ENCODE measurements at regions not wholly inside any gene's neighbourhood (a gene's known extent, or its start where the extent isn't known, plus 50 kb on each side); places are given as distances from the start of the nearest gene placed in this dataset.

DNA sequence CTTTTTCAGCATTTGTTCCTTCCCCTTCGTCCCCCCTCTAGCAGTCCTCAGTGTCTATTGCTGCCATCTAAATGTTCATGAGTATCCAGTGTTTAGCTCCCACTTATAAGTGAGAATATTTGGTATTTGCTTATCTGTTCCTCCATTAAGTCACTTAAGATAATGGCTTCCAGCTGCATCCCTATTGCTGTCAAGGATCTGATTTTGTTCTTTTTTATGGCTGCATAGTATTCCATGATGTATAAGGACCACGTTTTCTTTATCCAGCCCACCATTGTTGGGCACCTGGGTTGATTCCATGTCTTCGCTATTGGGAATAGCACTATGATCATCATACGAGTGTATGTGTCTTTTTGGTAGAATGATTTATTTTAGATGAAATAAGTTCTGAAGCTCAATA, 166.9 kb upstream of the NCK2 start:
- TF ChIP-seq, protein P1, sequence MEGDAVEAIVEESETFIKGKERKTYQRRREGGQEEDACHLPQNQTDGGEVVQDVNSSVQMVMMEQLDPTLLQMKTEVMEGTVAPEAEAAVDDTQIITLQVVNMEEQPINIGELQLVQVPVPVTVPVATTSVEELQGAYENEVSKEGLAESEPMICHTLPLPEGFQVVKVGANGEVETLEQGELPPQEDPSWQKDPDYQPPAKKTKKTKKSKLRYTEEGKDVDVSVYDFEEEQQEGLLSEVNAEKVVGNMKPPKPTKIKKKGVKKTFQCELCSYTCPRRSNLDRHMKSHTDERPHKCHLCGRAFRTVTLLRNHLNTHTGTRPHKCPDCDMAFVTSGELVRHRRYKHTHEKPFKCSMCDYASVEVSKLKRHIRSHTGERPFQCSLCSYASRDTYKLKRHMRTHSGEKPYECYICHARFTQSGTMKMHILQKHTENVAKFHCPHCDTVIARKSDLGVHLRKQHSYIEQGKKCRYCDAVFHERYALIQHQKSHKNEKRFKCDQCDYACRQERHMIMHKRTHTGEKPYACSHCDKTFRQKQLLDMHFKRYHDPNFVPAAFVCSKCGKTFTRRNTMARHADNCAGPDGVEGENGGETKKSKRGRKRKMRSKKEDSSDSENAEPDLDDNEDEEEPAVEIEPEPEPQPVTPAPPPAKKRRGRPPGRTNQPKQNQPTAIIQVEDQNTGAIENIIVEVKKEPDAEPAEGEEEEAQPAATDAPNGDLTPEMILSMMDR (IDR thresholded peaks at IDR 0.05; ENCODE audit: low read depth, low read length): no peak
- H3K9me3 ChIP-seq (ENCODE audit: control insufficient read depth, insufficient read depth, low read length): no peaks in the 10 kb centered on the region
- H3K27me3 ChIP-seq (ENCODE audit: control insufficient read depth, insufficient read depth, low read length): peaks cover 11% of the 10 kb centered on the region
- DNase-seq (ENCODE audit: low read depth, low spot score): no peak
- ChIA-PET CTCF (interaction anchor here (0.6 to 1.5 kb wide), 2 partner anchors 233 to 515 kb away, joined by 4 to 5 read pairs; no protein-coding TSS in a partner anchor), POLR2A (no interaction called here)
- H3K27ac ChIP-seq (ENCODE audit: low read depth, low read length): no peak overlapping the region
- no peak overlapping the region for H3K4me3 ChIP-seq (ENCODE audit: low read depth, low read length)

DNA sequence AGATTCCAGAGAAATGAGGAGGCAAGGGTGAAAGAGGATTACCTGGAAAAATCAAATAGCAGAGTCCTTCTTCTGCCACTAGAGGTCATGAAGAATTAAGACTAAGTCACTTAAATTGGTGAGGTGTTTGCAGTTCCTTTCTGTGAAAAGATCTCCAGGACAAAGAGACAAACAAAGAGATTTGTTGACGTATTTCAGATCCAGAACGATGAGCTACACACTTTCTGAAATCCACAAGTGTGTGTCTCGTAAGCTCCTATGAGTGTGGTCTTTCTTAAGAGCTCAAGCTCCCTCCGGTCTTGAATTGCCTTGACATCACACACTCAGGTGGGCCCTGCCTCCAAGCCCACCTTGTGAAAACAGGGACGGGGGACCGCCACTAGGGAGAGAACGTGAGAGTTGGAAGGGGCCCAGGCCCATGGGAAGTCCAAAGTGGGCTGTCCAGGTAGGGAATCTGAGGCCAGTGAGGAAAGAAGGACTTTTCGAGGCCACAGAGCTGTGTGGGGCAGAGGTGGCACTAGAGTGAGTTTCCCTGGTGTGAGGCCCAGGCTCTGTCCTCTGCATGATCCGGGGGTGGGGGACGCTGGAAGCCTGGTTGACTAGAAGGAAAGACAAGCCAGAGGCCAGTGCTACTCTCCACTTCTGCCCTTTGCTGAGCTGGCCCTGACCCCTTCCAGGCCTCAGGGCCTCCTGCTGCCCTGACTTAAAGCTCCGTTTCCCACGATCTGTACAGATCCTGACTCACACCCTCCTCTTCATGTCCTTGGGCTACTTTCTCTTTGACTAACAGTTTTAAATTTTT, 168.1 kb upstream of the NCK2 start:
- CTCF ChIA-PET: interaction anchor here (0.6 to 1.5 kb wide), 17 partner anchors 8 to 1142 kb away, joined by 3 to 11 read pairs (median 4); no protein-coding TSS in a partner anchor
- Histone ChIP-seq H3K27me3 (ENCODE audit: control insufficient read depth, insufficient read depth, low read length) (peaks cover 14% of the 10 kb centered on the region), H3K4me3 (ENCODE audit: low read depth, low read length) (no peak overlapping the region), H3K27ac (ENCODE audit: low read depth, low read length) (no peak overlapping the region), H3K9me3 (ENCODE audit: control insufficient read depth, insufficient read depth, low read length) (no peaks in the 10 kb centered on the region)
- no peak for DNase-seq (ENCODE audit: low read depth, low spot score)
- POLR2A ChIA-PET: no interaction called here
- TF ChIP-seq, protein P1 (IDR thresholded peaks at IDR 0.05; ENCODE audit: low read depth, low read length): peak; percentile 49

DNA sequence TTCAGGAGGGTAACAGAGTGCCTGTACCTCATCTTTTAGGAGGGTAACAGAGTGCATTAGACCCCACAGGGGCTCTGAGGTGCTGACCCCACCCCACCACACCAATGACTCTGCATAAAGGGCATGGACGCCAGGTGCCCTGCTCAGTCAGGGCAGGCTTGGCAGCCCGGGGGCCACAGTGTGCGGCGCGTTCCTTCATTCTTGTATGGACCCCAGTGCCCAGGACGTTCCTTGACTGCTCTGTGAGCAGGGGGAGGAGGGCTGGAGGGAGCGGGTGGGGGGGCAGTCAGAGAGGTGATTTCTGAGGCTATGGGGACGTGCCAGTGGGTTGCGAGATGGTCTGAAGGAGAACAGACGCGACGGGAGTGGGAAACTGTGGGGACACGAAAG, 168.7 kb upstream of the NCK2 start:
- ChIA-PET CTCF (interaction anchor here (0.6 to 1.4 kb wide), 10 partner anchors 9 to 1141 kb away, joined by 3 to 11 read pairs (median 4); no protein-coding TSS in a partner anchor), POLR2A (no interaction called here)
- Histone ChIP-seq H3K4me3 (ENCODE audit: low read depth, low read length) (no peak overlapping the region), H3K27me3 (ENCODE audit: control insufficient read depth, insufficient read depth, low read length) (peaks cover 19% of the 10 kb centered on the region), H3K9me3 (ENCODE audit: control insufficient read depth, insufficient read depth, low read length) (no peaks in the 10 kb centered on the region), H3K27ac (ENCODE audit: low read depth, low read length) (no peak overlapping the region)
- no peak for DNase-seq (ENCODE audit: low read depth, low spot score)
- TF ChIP-seq, protein P1 (IDR thresholded peaks at IDR 0.05; ENCODE audit: low read depth, low read length): no peak

GRCh38 chr2:105575499-105576025, 169.2 kb upstream of the NCK2 start:
- DNase-seq (ENCODE audit: low read depth, low spot score): no peak
- no peaks in the 10 kb centered on the region for H3K9me3 ChIP-seq (ENCODE audit: control insufficient read depth, insufficient read depth, low read length)
- peak overlapping the region; percentile 29; the same call in 1 of the 2 replicates for H3K4me3 ChIP-seq (ENCODE audit: low read depth, low read length)
- CTCF ChIA-PET: interaction anchor here (1.1 to 1.3 kb wide), 2 partner anchors 31 to 380 kb away, joined by 3 read pairs; no protein-coding TSS in a partner anchor
- POLR2A ChIA-PET: no interaction called here
- H3K27ac ChIP-seq (ENCODE audit: low read depth, low read length): no peak overlapping the region
- TF ChIP-seq, protein P1 (IDR thresholded peaks at IDR 0.05; ENCODE audit: low read depth, low read length): no peak
- peaks cover 22% of the 10 kb centered on the region for H3K27me3 ChIP-seq (ENCODE audit: control insufficient read depth, insufficient read depth, low read length)

- TF ChIP-seq, protein P1 (IDR thresholded peaks at IDR 0.05; ENCODE audit: low read depth, low read length): no peak
- H3K27ac ChIP-seq (ENCODE audit: low read depth, low read length): no peak overlapping the region
- POLR2A ChIA-PET: no interaction called here
- H3K27me3 ChIP-seq (ENCODE audit: control insufficient read depth, insufficient read depth, low read length): peaks cover 25% of the 10 kb centered on the region
- DNase-seq (ENCODE audit: low read depth, low spot score): no peak
- H3K9me3 ChIP-seq (ENCODE audit: control insufficient read depth, insufficient read depth, low read length): no peaks in the 10 kb centered on the region
- H3K4me3 ChIP-seq (ENCODE audit: low read depth, low read length): no peak overlapping the region
- CTCF ChIA-PET: interaction anchor here (1.1 to 1.3 kb wide), 2 partner anchors 30 to 380 kb away, joined by 3 read pairs; no protein-coding TSS in a partner anchor
These were observed 169.8 kb upstream of the NCK2 start for GRCh38 chr2:105574796-105575344.
